ENCODE measurements at regions not wholly inside any gene's neighbourhood (a gene's known extent, or its start where the extent isn't known, plus 50 kb on each side); places are given as distances from the start of the nearest gene placed in this dataset.
"Not testable (repeated sequence)": the region's sequence is repeated elsewhere in the genome, so short reads cannot be mapped to it uniquely, and the experiment has no call there.

DNA sequence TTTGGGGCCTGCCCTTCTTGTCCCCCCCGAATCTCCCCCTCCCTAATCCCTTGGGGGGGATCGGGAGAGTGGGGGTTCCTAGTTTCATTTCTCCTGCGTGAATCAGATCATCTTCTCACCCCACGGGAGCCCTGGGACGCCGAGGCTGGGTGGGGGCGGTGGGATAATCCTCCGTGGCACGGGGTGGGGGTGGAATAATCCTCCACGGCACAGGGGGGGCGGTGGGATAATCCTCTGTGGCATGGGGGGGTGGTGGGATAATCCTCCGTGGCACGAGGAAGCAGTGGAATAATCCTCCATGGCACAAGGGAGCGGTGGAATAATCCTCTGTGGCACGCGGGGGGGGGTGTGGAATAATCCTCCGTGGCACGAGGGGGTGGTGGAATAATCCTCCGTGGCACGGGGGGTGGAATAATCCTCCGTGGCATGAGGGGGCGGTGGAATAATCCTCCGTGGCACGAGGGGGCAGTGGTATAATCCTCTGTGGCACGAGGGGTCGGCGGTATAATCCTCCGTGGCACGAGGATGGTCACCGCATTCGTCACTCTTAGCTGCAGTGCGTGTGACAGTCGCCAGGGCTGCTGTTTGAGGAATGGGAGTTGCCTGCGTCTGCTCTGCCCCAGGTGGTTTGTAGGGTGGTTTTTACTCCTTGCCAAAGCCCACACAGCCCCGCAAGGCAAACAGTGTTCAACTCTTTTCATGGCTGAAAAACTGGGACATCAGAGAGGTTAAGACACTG, 156.9 kb downstream of the LAT start:
- DNase-seq = no peak

DNA sequence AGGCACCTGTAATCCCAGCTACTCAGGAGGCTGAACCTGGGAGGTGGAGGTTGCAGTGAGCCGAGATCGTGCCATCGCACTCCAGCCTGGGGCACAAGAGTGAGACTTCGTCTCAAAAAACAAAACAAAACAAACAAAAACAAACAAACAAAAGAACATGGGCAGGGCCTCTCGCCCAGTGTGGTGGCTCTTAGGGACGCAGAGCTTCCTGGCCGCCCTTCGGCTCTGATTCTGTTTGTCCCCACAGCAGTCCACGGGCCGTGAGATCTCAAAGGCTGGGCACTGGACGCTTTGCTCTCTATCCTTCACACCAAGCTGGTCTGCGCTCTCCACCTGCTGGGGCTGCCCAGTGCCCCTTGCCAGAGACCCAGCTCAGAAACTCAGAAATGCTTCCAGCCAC, 156.3 kb downstream of the LAT start:
- not testable (repeated sequence) for DNase-seq

DNA sequence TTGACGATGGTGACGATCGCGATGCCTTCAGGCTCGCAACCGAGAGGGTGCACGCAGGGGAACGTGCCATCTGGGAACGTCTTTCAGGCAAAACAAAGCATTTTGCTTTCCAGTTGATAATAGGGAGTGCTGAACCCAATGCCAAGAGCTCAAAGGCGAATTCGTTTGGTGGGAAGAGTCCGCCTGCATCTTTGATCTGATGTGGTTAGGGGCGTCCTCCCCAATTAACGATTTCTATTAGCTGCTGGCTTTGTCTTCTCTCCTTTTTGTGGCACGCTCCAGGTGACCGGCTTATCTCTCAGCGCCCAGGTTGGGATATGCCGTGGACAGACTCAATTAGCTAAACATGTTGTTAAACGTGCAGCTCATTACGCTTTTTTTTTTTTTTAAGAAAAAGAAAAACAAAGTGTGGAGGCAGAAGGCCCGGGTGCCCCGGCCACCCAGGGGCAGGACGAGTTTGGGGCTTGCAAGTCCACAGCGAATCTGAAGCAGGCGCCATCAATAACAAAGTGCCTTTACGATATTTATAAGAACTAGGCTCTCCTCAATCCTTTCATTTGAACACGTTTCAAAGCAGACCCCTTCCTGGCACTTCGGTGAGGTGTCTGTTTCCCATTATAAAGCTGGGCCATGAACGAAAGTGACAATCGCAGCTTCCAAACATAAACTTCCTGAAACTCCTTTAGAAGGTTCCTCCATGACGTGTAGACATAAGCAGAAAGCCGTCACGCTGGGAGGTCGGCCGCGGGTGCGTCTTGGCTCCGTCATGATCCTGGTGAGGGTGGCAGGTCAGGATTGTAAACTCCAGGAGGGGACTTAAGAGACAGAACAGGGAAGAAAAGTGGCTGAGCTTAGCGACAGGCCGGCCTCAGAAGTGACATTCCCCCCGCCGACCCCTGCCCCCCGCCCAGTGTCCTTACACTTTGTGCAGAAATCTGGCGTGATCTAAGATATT, 155.3 kb downstream of the LAT start:
- not testable (repeated sequence) for DNase-seq

DNA sequence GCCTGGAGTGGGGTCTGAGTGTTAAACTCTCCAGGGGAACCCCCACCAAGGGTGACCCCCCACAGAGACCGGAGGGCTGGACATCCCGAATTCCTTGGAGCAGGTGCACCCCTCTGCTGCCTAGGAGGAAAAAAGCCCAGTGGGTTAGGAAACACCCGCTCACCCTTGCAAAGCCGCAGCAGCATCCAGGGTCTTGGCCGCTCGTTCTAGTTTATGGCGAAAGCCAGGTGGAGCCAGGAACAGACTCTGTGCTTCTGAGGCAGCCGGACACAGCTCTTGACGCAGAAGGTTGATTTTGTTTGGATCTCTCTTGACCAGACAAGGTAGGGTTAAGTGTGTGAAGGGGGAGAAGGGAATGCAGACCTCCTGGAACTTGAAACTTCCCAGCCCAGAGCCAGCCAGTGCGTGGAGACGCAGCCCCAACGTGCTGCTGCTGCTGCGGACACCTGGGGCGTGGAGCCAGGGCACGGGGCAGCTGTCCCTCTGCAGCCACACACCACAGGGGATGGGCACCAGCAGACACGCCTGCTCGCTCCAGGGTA, 154.5 kb downstream of the LAT start:
- DNase-seq = no peak

DNA sequence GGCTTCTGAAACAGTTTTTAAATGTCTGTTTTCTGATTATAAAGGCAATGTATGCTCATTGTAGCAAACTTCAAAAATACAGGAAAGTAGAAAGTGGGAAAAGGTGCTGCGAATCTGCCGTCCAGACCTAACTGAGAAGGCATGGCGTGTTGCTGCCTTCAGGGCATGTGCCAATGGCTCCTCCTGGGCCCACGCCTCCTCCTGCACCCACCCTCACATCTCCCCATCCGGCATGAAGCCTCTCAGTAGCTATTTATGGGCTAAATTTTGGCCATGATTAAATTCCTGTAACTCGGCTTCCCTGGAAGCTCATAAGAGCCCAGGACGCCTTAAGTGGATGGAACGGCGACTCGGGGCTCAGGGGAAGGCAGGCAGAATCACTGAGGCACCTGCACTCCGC, 153.8 kb downstream of the LAT start:
- not testable (repeated sequence) for DNase-seq

DNA sequence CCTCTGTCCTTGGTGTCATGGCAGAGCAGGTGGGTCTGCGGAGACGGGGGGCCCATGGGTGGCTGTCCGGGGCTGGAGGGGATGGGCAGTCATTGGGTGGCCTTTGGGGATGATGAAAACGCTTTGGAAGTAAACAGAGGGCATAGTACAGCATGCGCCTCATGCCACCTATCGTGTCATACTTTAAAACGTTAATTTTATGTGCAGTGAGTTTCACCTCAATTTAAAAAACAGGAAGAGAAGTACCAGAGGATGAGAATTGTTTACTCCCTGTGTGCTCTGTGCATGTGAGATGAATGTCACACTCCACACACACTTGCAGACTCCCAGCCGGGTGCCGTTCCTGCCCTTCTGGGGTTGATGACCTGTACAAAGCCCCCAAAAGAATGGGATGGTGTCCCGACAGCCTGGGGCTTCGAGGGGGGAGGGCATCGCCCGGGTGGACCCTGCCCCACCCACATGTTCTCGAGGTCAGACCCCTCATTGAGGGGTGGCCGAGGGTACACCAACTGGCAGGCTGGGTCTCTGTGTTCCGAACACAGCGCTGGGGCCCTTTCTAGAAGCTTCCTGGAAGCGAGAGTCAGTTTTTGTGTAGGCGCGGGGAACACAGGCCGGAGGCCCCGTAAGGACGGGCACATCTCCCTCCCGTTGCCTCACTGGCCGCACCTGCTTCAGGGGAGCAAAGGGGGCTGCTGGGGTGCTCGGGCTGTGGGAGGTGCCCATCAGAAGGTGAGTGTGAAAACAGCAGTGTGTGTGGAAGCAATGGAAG, 153.2 kb downstream of the LAT start:
- not testable (repeated sequence) for DNase-seq

DNA sequence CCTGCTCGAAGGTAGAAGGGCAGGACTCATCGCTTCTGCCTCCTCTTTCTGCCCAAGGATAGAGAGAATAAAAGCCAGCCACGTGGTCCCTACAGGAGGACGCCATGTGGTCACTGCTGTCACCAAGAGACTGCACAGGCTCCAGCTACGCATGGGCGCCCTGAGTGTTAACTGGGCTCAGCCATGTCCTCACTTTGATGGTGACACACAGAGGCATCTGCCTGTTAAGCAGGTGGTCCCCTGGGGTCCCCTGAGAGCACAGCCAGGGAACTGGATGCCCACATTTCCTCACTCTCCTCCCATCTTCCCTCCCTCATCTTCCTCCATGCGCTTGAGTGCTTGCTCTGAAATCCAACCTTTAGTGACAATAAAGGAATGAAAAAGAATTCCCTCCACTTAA, 152.6 kb downstream of the LAT start:
- not testable (repeated sequence) for DNase-seq

DNA sequence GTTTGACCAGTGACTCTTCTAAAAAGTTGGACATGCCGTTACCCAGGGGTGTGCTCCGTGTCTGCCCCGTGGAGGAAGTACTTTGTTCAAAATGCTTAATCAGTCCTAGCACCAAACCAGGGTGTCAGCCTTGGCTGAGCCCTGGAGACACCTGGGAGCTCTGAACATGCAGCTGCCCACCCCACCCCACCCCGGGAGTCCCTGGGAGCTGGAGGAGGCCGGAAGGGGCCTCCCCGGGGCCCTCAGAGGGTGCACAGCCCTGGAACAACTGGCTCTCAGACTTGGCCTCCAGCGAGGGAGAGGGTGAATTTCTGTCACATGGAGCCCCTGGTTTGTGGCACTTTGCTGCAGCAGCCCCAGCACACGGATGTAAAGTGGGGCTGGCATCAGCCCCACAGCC, 152.1 kb downstream of the LAT start:
- DNase-seq = not testable (repeated sequence)

DNA sequence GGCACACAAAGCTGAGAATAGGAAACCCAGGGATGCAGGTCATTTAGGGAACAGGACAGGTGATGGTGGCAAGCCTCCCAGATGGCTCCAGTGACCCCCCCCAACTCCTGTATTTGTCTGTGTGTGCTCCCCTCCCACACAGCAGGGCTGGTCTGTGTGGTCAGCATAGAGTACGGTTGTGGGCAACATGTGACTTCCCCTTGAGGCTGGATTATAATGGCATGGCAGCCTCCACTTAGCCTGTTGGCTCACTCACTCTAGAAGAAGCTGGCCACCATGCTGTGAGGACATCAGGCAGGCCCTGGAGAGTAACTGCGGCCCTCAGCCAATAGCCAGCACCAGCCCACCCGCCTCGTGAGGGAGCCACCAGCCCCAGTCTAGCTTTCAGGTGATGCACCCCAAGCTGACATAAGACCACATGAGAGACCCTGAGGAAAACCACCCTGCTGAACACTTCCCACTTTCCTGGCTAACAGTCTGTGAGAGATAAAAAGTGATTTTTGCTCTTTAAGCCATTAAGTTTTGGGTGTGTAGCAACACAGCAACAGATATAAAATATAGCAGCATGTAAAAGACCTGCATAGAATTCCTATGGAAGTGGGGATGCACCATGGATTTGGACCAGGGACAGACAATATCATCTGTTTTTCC, 151.3 kb downstream of the LAT start:
- DNase-seq = not testable (repeated sequence)

DNA sequence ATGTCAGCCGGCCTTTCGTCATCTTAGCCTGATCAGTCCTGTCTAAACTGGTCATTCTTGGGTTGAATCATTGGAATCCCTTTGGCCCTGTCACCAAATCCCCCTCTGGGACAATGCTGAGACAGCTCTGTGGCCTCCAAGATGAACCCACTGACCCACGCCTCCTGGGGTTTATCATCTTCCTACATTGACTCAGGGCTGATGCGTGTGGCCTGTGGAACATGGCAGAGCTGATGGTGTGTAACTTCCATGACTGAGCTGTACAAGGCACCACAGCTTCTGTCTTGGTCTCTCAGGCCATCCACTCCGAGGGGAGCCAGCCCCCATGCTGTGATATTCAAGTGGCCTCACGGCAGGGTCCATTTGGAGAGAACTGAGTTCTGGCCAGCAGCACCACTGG, 150.2 kb downstream of the LAT start:
- not testable (repeated sequence) for DNase-seq

DNA sequence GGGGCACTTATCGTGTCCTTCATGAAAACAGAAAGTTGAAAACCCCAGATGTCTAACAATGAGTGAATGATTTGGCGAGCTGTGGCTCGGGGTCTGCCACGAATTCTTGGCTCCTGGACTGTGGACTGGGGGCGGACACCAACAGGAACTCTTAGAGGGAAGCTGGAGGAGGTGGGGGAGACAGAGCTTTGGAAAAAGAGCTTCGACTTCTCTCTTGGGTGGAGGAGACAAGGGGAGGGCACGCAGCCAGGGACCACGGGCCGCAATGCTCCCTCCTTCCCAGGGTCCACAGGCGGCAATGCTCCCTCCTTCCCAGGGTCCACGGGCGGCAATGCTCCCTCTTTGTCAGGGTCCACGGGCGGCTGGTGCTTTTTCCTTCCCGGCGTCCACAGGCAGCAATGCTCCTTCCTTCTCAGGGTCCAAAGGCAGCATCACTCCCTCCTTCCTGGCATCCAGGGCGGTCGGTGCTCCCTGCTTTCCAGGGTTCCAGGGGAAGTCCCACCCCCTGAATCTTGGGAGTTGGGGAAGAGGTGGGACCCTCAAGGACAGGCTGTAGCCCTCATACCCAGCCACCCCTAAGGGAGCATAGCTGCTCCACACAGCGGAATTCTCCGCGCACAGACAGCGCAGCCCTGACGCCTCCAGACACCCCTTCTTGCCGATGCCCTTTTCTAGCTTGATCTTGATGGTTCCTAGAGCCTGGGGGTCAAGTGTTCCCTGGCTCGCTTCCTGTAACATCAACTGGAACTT, 149.0 kb downstream of the LAT start:
- not testable (repeated sequence) for DNase-seq

DNA sequence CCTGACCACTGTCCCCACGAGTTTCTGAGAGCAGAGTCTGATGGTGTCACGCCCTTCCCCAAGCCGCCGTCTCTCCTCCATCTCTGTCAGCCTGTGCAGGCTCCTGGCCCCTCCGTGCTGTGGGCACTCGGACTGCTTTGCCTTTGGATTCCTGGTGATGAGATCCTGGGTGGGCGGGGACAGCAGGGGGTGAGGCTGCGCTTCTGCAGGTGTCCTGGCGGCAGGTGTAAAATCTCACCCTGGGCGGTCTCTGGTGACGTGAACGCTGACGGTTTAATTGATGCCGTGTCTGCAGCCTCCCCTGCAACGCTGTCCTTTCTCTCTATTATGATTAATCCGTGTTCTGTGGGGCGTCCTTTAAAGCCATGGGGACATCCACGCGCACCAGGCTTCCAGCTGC, 148.0 kb downstream of the LAT start:
- not testable (repeated sequence) for DNase-seq

DNA sequence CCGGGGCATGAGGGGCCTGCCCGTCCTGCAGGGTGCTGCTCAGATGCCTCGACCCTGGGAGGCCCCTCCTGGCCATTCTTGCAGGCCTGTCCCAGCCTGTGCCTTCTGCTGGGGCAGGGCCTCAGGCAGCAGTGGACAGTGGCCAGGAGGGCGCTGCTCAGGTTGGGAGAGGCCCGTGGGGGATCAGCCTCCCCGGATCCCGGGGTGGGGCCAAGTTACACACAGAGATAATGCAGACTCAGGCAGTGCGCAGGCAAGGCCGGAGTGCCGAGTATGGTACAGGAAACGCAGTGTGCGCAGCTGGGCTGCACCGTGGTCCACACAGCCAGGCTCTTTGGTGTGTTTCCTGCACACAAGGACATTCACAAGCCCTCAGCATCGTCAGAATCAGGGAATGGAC, 147.6 kb downstream of the LAT start:
- DNase-seq = not testable (repeated sequence)

DNA sequence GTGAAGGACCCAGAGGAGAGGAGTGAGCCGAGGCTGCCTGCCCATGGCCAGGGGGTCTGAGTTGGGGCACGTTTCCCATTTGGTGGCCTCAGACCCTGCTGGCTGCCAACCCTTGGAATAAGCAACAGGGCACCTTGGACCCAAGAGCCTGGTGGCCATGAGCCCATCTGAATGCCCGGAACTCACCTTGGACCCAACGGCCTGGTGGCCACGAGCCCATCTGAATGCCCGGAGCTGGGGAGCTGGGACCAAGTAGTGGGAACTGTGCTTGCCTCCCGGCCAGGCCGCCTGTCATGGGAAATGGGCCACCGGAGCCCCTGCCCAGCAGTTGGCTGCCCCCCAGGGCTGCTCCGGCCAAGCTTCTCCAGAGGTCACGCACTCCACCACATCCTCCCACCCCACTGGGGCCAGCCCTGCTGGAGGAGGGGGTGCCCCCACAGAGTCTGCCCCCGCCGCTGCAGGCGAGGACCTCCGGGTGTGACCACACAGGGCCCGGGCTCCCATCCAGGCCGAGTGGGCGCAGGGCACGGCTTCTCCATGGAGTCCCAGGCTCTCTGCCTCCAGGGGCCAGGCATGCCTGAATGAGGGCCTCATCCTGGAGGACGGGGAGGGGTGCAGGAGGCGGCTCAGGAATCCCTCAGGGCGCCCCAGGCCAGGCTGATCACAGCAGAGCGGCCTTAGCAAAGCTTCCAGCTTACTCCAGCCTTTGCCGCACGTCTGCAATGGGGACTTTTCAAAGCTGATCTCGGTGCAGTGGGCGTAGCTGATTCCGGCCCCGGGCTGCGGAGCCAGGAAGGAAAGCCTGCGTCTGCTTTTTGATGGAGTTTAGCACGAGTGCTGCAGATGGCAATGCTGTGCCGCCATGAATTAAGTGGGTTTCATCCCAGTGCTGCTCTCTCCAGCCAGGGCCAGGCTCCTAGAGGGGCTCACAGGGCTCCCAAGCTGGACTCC, 146.3 kb downstream of the LAT start:
- not testable (repeated sequence) for DNase-seq

DNA sequence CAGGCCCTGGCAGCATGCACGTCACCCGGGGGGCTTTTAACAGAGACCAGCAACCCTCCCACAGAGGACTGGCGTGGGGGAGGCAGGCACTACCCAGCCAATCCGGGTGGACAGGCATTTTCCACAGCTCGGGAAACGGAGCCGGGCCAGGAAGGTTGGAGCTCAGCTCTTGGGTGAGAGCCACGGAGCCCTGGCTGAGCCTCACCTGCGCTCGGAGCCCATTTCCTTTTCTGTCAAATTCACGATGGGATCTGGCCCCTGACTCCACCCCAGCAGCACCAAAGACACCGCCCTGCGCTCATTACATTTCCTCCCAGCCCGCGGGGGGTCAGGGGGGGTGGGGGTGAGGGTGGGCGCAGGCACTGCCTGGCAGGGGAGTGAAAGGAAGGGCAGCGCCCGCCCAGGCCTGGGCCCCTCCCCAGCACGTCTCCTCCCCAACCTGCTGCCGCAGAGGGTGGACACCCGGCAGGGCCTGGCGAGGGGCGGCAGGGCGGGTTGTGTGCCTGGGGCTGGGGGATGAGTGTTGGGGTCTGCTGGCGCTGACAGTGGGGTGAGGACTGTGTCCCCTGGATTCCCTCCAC, 145.4 kb downstream of the LAT start:
- not testable (repeated sequence) for DNase-seq

DNA sequence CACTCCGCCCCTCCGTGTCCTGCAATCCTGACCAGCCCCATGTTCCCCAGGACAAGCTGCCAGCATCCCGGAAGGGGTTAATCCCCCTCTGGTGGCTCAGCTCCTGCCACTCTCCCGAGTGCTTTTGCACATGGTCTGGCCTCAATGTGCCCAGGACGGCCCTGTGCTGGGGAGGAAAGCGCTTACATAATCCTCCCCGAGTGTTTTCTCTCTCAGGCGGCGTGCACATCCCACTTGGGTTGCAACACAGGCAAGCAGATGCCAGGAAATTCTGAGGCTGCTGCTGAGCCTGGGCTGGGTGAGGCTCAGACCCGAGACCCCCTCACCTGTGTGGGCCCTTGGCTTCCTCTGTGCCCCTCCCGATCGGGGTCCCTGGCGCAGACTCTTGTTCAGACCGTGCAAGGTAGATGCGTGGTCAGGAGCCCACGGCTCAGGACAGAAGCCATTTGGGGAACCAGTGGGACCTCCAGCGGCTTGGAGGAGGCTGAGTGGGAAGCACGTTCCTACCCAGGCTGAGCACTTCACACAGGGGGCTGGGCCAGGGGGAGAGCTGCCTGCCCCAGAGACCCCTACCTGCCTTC, 144.7 kb downstream of the LAT start:
- not testable (repeated sequence) for DNase-seq

DNA sequence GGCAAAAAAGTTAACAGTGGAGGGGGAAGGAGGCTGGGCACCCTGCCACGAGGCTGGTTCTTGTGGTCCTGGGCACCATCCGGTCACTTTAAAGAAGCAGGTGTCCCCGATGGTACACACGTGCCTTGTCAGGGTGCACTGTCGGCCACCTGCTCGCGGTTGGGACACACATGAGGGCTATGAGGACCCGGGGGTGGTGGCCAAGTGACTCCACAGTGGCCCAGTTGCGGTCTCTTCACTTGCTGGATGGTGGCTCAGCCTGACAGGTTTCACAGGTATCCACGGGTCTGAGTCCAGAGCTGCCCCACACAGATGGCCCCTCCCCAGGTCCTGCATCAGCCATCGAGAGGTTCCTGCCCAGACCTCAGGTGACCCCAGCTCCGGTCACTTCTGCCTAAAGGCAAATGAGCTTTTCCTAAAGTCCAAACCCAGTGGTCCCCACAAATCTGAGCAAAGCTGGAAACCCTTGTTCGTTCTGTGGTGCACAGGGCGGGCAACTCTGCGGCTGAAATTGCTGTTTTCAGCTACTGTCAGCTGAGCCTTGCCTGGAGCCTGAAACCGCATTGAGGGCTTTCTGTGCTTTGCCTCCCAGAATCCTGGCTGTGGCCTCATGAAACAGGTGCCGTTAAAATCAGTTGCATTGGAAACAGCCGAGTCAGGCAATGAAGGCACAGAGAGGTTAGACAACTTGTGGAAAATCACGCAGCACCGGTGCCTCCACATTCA, 144.0 kb downstream of the LAT start:
- not testable (repeated sequence) for DNase-seq

DNA sequence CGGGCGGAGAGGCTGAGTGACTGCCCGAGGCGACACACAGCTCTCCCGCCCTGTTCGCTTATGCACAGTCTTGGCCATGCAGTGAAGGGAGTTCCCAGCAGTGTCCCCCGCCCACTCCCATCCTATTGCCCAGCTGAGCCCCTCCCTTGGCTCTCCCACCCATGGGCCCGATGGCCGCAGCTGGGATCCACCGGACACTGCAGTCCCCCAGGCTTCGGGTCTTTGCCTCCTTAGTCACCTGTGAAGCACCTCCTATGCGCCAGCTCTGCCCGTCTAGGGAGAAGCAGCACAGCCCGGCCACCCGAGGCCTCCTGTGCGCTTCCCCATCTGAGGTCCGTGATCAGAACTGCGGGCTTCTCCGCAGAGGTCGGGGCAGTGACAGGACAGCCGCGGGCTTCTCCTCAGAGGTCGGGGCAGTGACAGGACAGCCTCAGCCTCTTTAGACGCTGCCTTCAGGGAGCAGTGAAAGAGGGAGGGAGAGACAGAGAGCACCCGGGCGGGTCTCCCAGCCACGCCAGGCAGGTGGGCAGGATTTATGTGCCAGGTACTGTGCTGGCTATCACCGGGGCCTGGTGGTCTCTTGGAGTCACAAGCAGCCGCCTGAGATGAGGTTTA, 143.1 kb downstream of the LAT start:
- not testable (repeated sequence) for DNase-seq

All from activated CD4-positive, CD25-positive, alpha-beta regulatory T cell treated with anti-CD3 and anti-CD28 coated beads, Interleukin-2, amount 50 U/mL, for 72 hours (primary cell).